ENCODE measurements at regions not wholly inside any gene's neighbourhood (a gene's known extent, or its start where the extent isn't known, plus 50 kb on each side); places are given as distances from the start of the nearest gene placed in this dataset.

- no peak for TF ChIP-seq RAD21 (conservative IDR thresholded peaks at IDR 0.05)
- no peak for TF ChIP-seq CTCF (IDR thresholded peaks at IDR 0.05; ENCODE audit: poor library complexity, severe bottlenecking)
- no peak for TF ChIP-seq POLR2AphosphoS5 (IDR thresholded peaks at IDR 0.05)
- no peak for TF ChIP-seq EP300 (conservative IDR thresholded peaks at IDR 0.05; ENCODE audit: poor library complexity, severe bottlenecking)
- TF ChIP-seq EZH2 (IDR thresholded peaks at IDR 0.05; ENCODE audit: borderline replicate concordance, insufficient read depth, low read length, poor library complexity, severe bottlenecking): no peak
Observed at GRCh38 chr2:224104668-224105386, 65.7 kb upstream of the SERPINE2 start.

Data from neural cell (in vitro differentiated cells).